NCI-H2107 treated with DMSO at 0.1 percent for 48 hours (cell line): ENCODE measurements at regions not wholly inside any gene's neighbourhood (a gene's known extent, or its start where the extent isn't known, plus 50 kb on each side); places are given as distances from the start of the nearest gene placed in this dataset.
"Not testable (repeated sequence)": the region's sequence is repeated elsewhere in the genome, so short reads cannot be mapped to it uniquely, and the experiment has no call there.

Experiments used
- DNase-seq: peaks from one replicate; lab custom pipeline; 2025; ENCODE audit not compliant: unreplicated experiment; lab: John Stamatoyannopoulos, UW

GRCh38 chr7:65797086-65797485, 75.8 kb upstream of the VKORC1L1 start:
- DNase-seq, result not testable (repeated sequence)

- DNase-seq, result not testable (repeated sequence)
Measured at GRCh38 chr7:65797566-65797965, 75.3 kb upstream of the VKORC1L1 start.

GRCh38 chr7:65798111-65799075, 74.5 kb upstream of the VKORC1L1 start:
- DNase-seq, result no peak

- not testable (repeated sequence) for DNase-seq
Measured at GRCh38 chr7:65800191-65800590, 72.7 kb upstream of the VKORC1L1 start.

GRCh38 chr7:65800890-65801341, 72.0 kb upstream of the VKORC1L1 start:
- no peak for DNase-seq

- no peak for DNase-seq
Measured at GRCh38 chr7:65804887-65805286, 68.0 kb upstream of the VKORC1L1 start.

- DNase-seq, result not testable (repeated sequence)
Measured at GRCh38 chr7:65807067-65807466, 65.8 kb upstream of the VKORC1L1 start.

- DNase-seq, result no peak
Measured at GRCh38 chr7:65809259-65809981, 63.5 kb upstream of the VKORC1L1 start.

GRCh38 chr7:65809982-65810288, 62.9 kb upstream of the VKORC1L1 start:
- DNase-seq, result no peak

- DNase-seq, result no peak
Measured at GRCh38 chr7:65812281-65812680, 60.6 kb upstream of the VKORC1L1 start.

- not testable (repeated sequence) for DNase-seq
Measured at GRCh38 chr7:65814556-65815167, 58.2 kb upstream of the VKORC1L1 start.

- no peak for DNase-seq
Measured at GRCh38 chr7:65820287-65820950, 52.5 kb upstream of the VKORC1L1 start.
